Upper lobe of right lung (tissue), 1 donor: ENCODE measurements at regions not wholly inside any gene's neighbourhood (a gene's known extent, or its start where the extent isn't known, plus 50 kb on each side); places are given as distances from the start of the nearest gene placed in this dataset.

ENCODE experiments used
- ATAC-seq: fragments of 200-7000 bp; cut with Tn5 transposase; one replicate; pipeline ENCODE4 v1.9.1; 2020; ENCODE audit warnings: mild to moderate bottlenecking, moderate library complexity
- DNase-seq: peaks from one replicate; pipeline ENCODE4 v3.0.0-alpha.2; 2020
- H3K27ac ChIP-seq: fragments of 200-600 bp; one replicate; pipeline ENCODE4 v1.8.0; 2022
- H3K27me3 ChIP-seq: fragments of 200-600 bp; one replicate; pipeline ENCODE4 v1.8.0; 2022; ENCODE audit warnings: mild to moderate bottlenecking
- H3K36me3 ChIP-seq: fragments of 200-600 bp; one replicate; pipeline ENCODE4 v1.8.0; 2022
- H3K4me1 ChIP-seq: fragments of 200-600 bp; one replicate; pipeline ENCODE4 v1.8.0; 2022
- H3K4me3 ChIP-seq: fragments of 200-600 bp; one replicate; pipeline ENCODE4 v1.8.0; 2022; ENCODE audit warnings: mild to moderate bottlenecking
- H3K9me3 ChIP-seq: fragments of 200-600 bp; one replicate; pipeline ENCODE4 v1.8.0; 2022
- CTCF ChIP-seq: fragments of 200-600 bp; IDR thresholded peaks from one replicate; pipeline ENCODE4 v1.8.0; 2022; ENCODE audit warnings: antibody characterized with exemption
- intact Hi-C: fragments of 100-400 bp; cut with DNase I; formaldehyde crosslinking; loops from one replicate; pipeline ENCODE4 v1.11.0; 2022
- donor health status: DM: no; HTN: yes; CAD: no; lungs with severe emphysema.

- no peak for TF ChIP-seq CTCF
- Histone ChIP-seq H3K4me3 (no peak overlapping the region), H3K36me3 (no peaks in the 10 kb centered on the region), H3K9me3 (no peaks in the 10 kb centered on the region), H3K4me1 (no peaks in the 10 kb centered on the region), H3K27ac (no peak overlapping the region), H3K27me3 (no peaks in the 10 kb centered on the region)
- DNase-seq (no peak), ATAC-seq (no peak)
- intact Hi-C loops, result no loop called here
Measured at GRCh38 chr5:86735370-86735769, 117.6 kb downstream of the COX7C start.

- H3K9me3 ChIP-seq, result no peaks in the 10 kb centered on the region
- DNase-seq, result no peak
- ATAC-seq, result no peak
- no peak overlapping the region for H3K4me3 ChIP-seq
- no peaks in the 10 kb centered on the region for H3K4me1 ChIP-seq
- H3K27ac ChIP-seq, result no peak overlapping the region
- H3K27me3 ChIP-seq, result no peaks in the 10 kb centered on the region
- intact Hi-C loops, result no loop called here
- TF ChIP-seq CTCF, result no peak
- no peaks in the 10 kb centered on the region for H3K36me3 ChIP-seq
Measured at GRCh38 chr5:86737579-86737978, 119.8 kb downstream of the COX7C start.

- no peak for TF ChIP-seq CTCF
- Histone ChIP-seq H3K27me3 (no peaks in the 10 kb centered on the region), H3K9me3 (no peaks in the 10 kb centered on the region), H3K36me3 (no peaks in the 10 kb centered on the region), H3K4me3 (no peak overlapping the region), H3K4me1 (no peaks in the 10 kb centered on the region), H3K27ac (no peak overlapping the region)
- intact Hi-C loops, result no loop called here
- ATAC-seq (no peak), DNase-seq (no peak)
Measured at GRCh38 chr5:86748538-86749105, 130.9 kb downstream of the COX7C start.

DNA sequence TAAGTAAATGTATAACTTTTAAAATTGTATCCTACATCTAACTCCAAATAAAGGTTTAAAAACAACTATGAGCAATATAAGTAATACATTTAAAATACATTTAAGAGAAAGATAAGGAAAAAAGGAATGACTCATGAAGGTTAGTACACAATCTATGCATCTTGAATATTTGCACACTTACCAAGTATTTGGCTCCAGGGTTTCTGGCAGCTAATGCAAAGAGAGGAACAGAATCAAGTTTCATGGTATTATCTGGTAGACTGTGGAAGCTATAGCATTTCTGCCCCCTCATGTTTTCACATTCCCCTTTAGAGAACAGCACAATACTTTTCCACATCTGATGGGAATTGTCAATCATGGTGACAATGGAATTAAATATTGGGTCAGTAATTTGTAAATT is 132.1 kb downstream of the COX7C start:
- H3K4me1 ChIP-seq, result no peaks in the 10 kb centered on the region
- ATAC-seq, result no peak
- intact Hi-C loops, result no loop called here

GRCh38 chr5:86756839-86757238 is 139.1 kb downstream of the COX7C start:
- no peak for ATAC-seq
- intact Hi-C loops, result no loop called here

More for the DNA sequence above, 132.1 kb downstream of the COX7C start:
- no peak overlapping the region for H3K4me3 ChIP-seq
- no peak for TF ChIP-seq CTCF
- H3K27me3 ChIP-seq, result no peaks in the 10 kb centered on the region
- DNase-seq, result no peak
- no peaks in the 10 kb centered on the region for H3K9me3 ChIP-seq
- no peak overlapping the region for H3K27ac ChIP-seq
- no peaks in the 10 kb centered on the region for H3K36me3 ChIP-seq

More at GRCh38 chr5:86756839-86757238, 139.1 kb downstream of the COX7C start:
- Histone ChIP-seq H3K4me3 (no peak overlapping the region), H3K4me1 (no peaks in the 10 kb centered on the region), H3K27me3 (no peaks in the 10 kb centered on the region), H3K27ac (no peak overlapping the region), H3K9me3 (no peaks in the 10 kb centered on the region), H3K36me3 (no peaks in the 10 kb centered on the region)
- DNase-seq, result no peak
- no peak for TF ChIP-seq CTCF
